NT2/D1 (cell line): ENCODE measurements at regions not wholly inside any gene's neighbourhood (a gene's known extent, or its start where the extent isn't known, plus 50 kb on each side); places are given as distances from the start of the nearest gene placed in this dataset.

Experiments
- SUZ12 ChIP-seq: IDR thresholded peaks from 2 replicates; pipeline ENCODE4 v1.6.1; 2011; ENCODE audit not compliant: insufficient read length, insufficient read depth; ENCODE audit errors: extremely low read depth
- YY1 ChIP-seq: IDR thresholded peaks from 2 replicates; pipeline ENCODE4 v1.6.1; 2011; ENCODE audit not compliant: insufficient read length, insufficient read depth
- ZNF274 ChIP-seq: IDR thresholded peaks from 2 replicates; pipeline ENCODE4 v1.6.1; 2011; ENCODE audit warnings: mild to moderate bottlenecking, low read depth, low read length

DNA sequence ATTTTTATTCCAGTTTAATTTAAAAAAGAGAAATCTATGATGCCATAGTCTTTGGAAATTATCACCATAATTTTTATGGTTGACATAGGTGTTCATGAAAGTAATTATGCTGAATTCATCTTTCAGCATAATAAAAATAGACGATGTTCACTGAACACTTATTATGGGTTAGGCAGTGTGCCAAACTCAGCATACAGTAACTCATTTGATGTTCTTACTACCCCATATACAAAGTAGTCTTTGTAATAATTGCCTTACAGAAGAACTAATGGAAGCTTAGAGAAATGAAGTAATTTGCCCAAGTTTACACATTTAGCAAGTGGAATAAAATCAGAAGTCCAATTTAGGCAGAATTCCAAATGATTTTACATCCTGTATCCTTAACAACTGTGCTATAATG lies 852.2 kb upstream of the GOT2 start:
- TF ChIP-seq YY1: no peak
- TF ChIP-seq ZNF274: no peak
- TF ChIP-seq SUZ12: no peak
